Vagina (tissue), 2 donors: ENCODE measurements at regions not wholly inside any gene's neighbourhood (a gene's known extent, or its start where the extent isn't known, plus 50 kb on each side); places are given as distances from the start of the nearest gene placed in this dataset.

ENCODE experiments used
- DNase-seq, 2 donors: peaks; one replicate each; pipeline ENCODE4 v3.0.0-alpha.2; 2017; ENCODE audit errors: extremely low spot score in 2 of 2
- H3K27ac ChIP-seq: fragments of 200-600 bp; sonication (generic); one replicate; pipeline ENCODE4 v1.5.1; 2019
- H3K27me3 ChIP-seq: fragments of 200-600 bp; sonication (generic); one replicate; pipeline ENCODE4 v1.5.1; 2019
- H3K36me3 ChIP-seq, 2 donors: fragments of 200-600 bp; sonication (generic); one replicate each; pipeline ENCODE4 v1.5.1; 2017 to 2019
- H3K4me1 ChIP-seq: fragments of 200-600 bp; sonication (generic); one replicate; pipeline ENCODE4 v1.5.1; 2019
- H3K4me3 ChIP-seq, 2 donors: fragments of 200-600 bp; sonication (generic); 1 replicate in 1 of 2; 2 replicates in 1 of 2; pipeline ENCODE4 v1.5.1; 2016 to 2019
- H3K9me3 ChIP-seq: fragments of 200-600 bp; sonication (generic); one replicate; pipeline ENCODE4 v1.5.1; 2019
- CTCF ChIP-seq, 3 experiments: fragments of 450-650 bp in 2 of 3; fragments of 200-600 bp in 1 of 3; sonication (generic) in 1 of 3; IDR thresholded peaks; one replicate each; pipeline ENCODE4 v1.5.1; 2017 to 2019; ENCODE audit warnings: antibody characterized with exemption in 3 of 3, mild to moderate bottlenecking in 2 of 3, moderate library complexity in 2 of 3
- POLR2A ChIP-seq, 2 donors: fragments of 450-650 bp; IDR thresholded peaks; one replicate each; pipeline ENCODE4 v1.6.1; 2017; ENCODE audit warnings: antibody characterized with exemption in 2 of 2, mild to moderate bottlenecking in 2 of 2, moderate library complexity in 2 of 2
- POLR2AphosphoS5 ChIP-seq, 2 donors: sonication (generic); formaldehyde crosslinking; IDR thresholded peaks; one replicate each; pipeline ENCODE4 v1.9.0; 2017; ENCODE audit warnings: antibody characterized with exemption in 2 of 2, mild to moderate bottlenecking in 2 of 2, low read depth in 1 of 2; ENCODE audit not compliant: insufficient read depth in 1 of 2
- intact Hi-C: fragments of 100-400 bp; cut with DNase I; formaldehyde crosslinking; loops from one replicate; pipeline ENCODE4 v1.15.1; 2023

DNA sequence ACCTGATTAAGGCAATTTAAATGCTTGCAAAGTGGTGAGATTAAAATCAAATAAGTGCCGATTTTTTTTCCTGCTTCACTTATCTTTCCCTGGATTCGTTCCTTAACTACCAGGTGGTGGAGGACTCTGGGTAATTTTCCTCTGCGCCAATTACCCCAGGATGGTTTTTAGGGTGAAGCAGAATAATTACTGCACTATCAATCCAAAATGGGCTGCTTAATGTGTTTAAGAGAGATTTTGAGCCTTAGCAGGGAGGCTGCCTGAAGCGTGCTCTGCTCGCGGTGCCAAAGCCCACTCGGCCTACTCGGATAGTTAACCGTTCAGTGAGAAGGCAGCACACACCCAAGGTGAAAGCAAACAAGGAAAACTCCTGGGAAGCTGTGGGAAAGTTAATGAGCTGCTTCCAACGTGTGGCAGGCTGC lies 274.9 kb upstream of the LMO3 start:
- no peaks in the 10 kb centered on the region for H3K36me3 ChIP-seq
- no peaks in the 10 kb centered on the region for H3K27me3 ChIP-seq
- no peaks in the 10 kb centered on the region for H3K4me1 ChIP-seq
- no peak overlapping the region for H3K27ac ChIP-seq
- intact Hi-C loops, result no loop called here
- H3K4me3 ChIP-seq, result no peak overlapping the region
- H3K9me3 ChIP-seq, result no peaks in the 10 kb centered on the region
- no peak for TF ChIP-seq POLR2A (IDR thresholded peaks at IDR 0.05)
- TF ChIP-seq POLR2AphosphoS5 (IDR thresholded peaks at IDR 0.05; ENCODE audit: insufficient read depth in 1 of 2, low read depth in 1 of 2), result no peak
- no peak for TF ChIP-seq CTCF (IDR thresholded peaks at IDR 0.05)
- no peak for DNase-seq

- DNase-seq, result no peak
- Histone ChIP-seq H3K27ac (no peak overlapping the region), H3K9me3 (no peaks in the 10 kb centered on the region), H3K4me1 (no peaks in the 10 kb centered on the region), H3K27me3 (no peaks in the 10 kb centered on the region), H3K4me3 (no peak overlapping the region), H3K36me3 (no peaks in the 10 kb centered on the region)
- TF ChIP-seq POLR2A (IDR thresholded peaks at IDR 0.05) (no peak), CTCF (IDR thresholded peaks at IDR 0.05) (no peak), POLR2AphosphoS5 (IDR thresholded peaks at IDR 0.05; ENCODE audit: insufficient read depth in 1 of 2, low read depth in 1 of 2) (no peak)
- intact Hi-C loops, result no loop called here
Measured at GRCh38 chr12:16870845-16871244, 264.9 kb upstream of the LMO3 start.

DNA sequence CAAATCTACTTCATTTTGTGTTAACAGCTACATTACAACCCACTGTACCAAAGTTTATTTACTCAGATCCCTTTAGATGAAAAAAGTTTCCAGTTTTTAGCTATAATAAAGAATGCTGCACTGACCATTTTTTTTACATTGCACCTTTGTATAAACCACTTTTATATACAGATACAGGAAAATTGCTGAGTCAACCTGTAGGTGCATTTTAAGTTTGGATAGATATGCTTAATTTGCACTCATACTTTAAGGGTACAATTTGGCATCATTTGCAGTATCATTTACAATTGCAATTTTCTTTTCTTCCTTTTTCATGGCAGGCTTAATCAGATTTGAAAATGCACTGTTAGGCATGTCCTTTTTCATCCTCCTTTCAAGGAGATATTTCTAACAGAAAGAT lies 257.8 kb upstream of the LMO3 start:
- Histone ChIP-seq H3K27me3 (no peaks in the 10 kb centered on the region), H3K4me3 (no peak overlapping the region), H3K9me3 (no peaks in the 10 kb centered on the region), H3K4me1 (no peaks in the 10 kb centered on the region), H3K27ac (no peak overlapping the region), H3K36me3 (no peaks in the 10 kb centered on the region)
- intact Hi-C loops, result no loop called here
- no peak for DNase-seq
- TF ChIP-seq CTCF (IDR thresholded peaks at IDR 0.05), result no peak
- TF ChIP-seq POLR2AphosphoS5 (IDR thresholded peaks at IDR 0.05; ENCODE audit: insufficient read depth in 1 of 2, low read depth in 1 of 2), result no peak
- no peak for TF ChIP-seq POLR2A (IDR thresholded peaks at IDR 0.05)

GRCh38 chr12:16857456-16857923 lies 251.5 kb upstream of the LMO3 start:
- intact Hi-C loops, result no loop called here
- no peak for DNase-seq

More at GRCh38 chr12:16857456-16857923, 251.5 kb upstream of the LMO3 start:
- Histone ChIP-seq H3K27ac (no peak overlapping the region), H3K4me3 (no peak overlapping the region), H3K36me3 (no peaks in the 10 kb centered on the region), H3K9me3 (no peaks in the 10 kb centered on the region), H3K27me3 (no peaks in the 10 kb centered on the region), H3K4me1 (no peaks in the 10 kb centered on the region)
- TF ChIP-seq POLR2AphosphoS5 (IDR thresholded peaks at IDR 0.05; ENCODE audit: insufficient read depth in 1 of 2, low read depth in 1 of 2), result no peak
- TF ChIP-seq POLR2A (IDR thresholded peaks at IDR 0.05), result no peak
- no peak for TF ChIP-seq CTCF (IDR thresholded peaks at IDR 0.05)
